ENCODE measurements at regions not wholly inside any gene's neighbourhood (a gene's known extent, or its start where the extent isn't known, plus 50 kb on each side); places are given as distances from the start of the nearest gene placed in this dataset.

DNA sequence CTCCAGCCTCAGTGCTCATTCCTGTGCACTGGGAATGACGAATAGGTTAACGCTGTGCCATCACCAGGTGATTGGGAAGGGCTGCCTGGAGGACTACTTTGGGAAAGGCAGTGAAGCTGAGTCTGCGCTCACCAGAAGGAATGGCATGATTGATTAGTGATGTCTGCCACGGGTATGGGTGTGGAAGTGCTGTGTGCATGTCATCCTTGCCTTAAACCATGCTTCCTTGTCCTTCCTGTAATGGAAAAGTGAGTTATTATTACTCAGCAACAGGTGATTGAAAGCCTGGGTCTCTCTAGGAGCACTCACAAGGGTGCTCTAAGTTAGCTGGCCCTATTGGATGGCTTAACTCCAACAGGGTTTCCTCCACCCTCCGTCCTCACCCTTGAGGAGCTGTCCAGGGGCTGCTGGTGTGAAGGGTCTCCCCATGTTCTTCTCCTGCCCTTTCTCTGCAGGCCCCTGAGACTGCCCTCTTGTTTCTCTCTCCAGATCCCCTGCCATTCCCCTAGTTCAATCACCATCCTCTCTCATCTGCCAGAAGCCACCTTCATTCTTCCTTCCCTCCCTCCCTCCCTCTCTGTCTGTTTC lies 121.9 kb upstream of the NECTIN1 start:
- ATAC-seq, result peak; percentile 64

DNA sequence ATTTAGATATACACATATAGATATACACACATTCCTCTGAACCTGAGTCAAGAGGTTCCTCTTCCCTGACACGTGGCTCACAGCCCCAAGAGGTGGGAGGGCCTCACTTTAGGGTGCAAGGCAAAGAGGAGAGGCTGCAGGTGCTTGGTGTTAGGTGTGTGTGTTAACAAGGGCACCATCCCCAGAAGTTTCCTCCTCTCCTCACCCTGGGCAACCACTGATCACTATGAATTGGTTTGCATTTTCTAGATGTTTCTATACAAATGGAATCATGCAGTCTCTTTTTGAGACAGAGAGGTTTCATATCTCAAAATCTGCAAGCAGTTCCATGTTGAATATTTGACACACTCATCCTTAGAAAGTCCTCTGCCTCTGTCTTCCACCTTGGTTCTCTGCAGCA lies 120.9 kb upstream of the NECTIN1 start:
- ATAC-seq, result no peak

GRCh38 chr11:119847853-119848252 lies 118.9 kb upstream of the NECTIN1 start:
- no peak for ATAC-seq

- no peak for ATAC-seq
These were observed 117.4 kb upstream of the NECTIN1 start for GRCh38 chr11:119846374-119846773.

GRCh38 chr11:119845756-119846155 lies 116.8 kb upstream of the NECTIN1 start:
- ATAC-seq, result peak; percentile 77

DNA sequence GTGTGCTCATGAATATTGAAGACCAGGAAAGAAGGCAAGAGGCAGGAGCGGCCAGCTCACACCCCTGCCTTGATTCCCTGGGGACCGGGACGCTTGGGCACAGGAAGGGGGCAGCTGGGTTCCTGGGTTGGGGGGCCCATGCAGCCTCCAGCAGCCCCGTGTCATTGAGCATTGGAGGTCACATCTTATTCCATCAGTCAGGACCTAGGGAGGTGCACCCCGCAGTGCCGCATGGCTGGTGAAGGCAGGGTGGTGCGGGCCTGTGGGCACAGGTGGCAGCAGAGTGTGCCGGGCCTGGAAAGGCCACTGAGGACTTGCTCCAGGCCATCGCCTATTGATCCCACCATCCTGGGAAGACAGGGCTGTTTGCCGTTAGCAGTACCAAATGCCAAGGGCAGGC lies 116.3 kb upstream of the NECTIN1 start:
- ATAC-seq, result no peak

GRCh38 chr11:119844808-119845207 lies 115.8 kb upstream of the NECTIN1 start:
- ATAC-seq, result no peak

- ATAC-seq, result peak; percentile 58
These were observed 114.9 kb upstream of the NECTIN1 start for GRCh38 chr11:119843877-119844276.

DNA sequence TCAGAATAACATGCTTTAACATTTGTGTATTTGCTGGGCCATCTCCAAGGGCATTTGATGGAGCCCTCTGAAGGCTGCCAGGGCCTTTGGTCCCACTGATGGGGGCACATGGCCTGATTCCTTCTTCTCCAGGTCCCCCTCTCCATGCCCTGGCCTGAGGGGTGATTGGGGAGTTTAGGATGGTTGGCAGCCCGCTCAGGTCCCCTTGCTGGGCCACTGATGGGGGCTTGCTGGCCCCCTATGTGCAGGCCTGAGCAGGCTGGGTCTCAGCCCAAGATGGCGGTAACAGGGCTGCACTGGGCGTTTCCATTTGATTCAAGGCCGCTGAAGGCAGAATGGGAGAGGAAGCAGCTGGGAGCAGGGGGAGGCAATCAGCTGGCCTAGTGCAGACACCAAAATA lies 113.7 kb upstream of the NECTIN1 start:
- ATAC-seq, result no peak

DNA sequence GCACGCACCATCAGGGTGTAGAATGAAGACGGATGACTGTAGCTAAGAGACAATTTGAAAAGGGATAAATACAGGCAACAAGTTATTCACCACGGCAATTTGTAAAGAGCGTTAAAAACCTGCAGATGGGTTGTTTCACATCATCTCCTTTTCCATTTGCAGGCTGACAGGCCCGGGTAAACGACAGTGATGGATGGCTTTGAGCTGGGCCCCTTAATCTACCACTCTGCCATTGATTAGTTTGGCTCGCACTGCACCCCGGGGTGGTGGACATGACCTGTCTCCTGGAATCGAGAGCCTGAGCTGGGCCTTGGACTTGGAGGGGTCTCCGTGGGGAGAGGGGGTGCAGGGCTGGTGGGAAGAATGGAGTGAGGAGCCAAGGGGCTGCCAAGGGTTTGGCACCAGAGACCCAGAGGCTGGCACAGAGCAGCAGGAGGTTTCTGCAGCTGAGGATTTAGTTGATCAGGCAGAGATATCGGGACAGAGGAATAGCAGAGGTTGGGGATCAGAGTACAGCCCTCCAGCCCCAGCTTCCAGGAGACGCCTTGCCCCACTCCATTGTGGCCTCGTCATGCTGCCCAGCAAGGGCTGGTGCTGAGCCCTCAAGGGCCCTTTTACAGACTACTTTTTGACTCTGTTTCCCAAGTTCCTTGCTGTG lies 110.6 kb upstream of the NECTIN1 start:
- no peak for ATAC-seq

DNA sequence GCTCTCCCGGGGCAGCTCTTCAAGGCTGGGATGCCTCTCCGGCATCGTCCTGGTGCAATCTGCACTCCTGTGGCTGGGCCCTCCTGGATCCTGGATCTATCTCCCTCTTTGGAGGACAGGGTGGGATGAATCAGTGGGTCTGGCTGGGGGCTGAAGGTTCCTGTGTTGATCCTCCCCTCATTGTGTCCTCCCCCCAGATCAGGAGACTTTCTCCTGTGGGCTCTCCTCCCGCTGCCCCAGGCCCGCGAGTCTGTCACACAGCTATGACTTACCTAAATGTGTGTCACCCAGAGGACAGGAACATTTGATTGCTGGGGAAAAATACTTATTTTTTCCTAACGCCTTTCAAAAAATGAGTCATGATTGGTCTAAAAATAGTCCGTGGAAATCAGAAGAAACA lies 106.8 kb upstream of the NECTIN1 start:
- ATAC-seq, result no peak

GRCh38 chr11:119832202-119832935 lies 103.4 kb upstream of the NECTIN1 start:
- peak; percentile 45 for ATAC-seq

DNA sequence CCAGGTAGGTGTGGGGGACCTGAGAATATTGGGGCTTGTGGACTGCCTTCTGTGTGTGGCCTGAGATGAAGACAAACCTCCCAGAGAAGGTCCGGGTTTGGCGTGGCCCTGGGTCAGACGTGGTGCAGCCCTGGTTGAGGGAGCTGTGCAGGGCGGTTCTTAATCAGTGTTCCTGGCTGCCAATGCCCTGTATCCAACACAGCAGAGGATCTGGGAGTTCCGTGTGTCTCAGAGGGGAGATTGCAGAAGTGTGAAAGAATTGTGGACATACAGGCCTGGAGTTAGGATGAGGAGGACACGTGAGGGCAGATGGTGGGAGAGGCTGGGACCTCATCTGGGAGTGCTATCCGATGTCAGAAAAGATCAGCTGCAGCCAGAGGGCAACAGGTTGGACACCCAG lies 102.0 kb upstream of the NECTIN1 start:
- ATAC-seq, result no peak

- ATAC-seq, result no peak
These were observed 101.4 kb upstream of the NECTIN1 start for GRCh38 chr11:119830400-119830799.

DNA sequence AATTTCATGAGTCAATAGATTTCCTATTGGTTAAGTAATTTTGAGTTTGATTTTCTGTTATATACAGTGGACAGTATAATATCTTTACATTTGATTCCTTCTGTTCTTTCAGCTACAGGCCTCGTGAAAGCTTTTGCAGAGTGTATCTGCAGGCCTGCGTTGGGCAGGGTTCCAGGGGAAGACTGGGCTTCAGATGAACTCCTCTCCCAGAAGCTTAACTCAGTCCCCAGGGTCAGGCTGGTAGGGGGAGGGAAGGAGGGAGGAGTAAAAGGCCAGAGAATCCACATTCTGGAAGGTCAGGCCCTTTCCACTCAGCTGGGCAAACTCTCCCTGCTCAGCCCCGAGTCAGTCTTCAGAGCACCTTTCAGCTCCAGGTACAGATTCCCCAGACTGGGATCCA lies 100.4 kb upstream of the NECTIN1 start:
- ATAC-seq, result no peak

DNA sequence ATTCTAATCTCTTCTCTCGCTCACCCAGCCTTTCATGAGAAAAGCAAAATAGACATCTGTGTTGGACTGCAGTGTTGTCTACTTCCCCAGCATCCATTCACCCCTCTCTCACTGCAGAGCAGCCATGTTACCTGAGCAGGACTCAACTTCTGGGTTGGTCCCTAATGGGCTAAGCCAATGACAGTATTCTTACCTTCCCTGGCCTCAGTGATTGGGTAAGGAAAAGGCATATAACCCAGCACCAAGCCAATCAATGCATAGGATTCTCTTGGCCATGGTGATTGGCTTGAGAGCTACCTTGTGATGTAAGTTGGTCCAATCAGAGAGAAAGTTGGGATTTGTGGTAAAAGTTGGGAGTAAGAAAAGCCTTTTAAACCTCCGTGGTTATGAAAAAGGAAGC lies 99.8 kb upstream of the NECTIN1 start:
- no peak for ATAC-seq

- ATAC-seq, result no peak
These were observed 99.0 kb upstream of the NECTIN1 start for GRCh38 chr11:119828006-119828405.

- ATAC-seq, result no peak
These were observed 98.1 kb upstream of the NECTIN1 start for GRCh38 chr11:119827113-119827512.

GRCh38 chr11:119823077-119823476 lies 94.1 kb upstream of the NECTIN1 start:
- ATAC-seq, result no peak

DNA sequence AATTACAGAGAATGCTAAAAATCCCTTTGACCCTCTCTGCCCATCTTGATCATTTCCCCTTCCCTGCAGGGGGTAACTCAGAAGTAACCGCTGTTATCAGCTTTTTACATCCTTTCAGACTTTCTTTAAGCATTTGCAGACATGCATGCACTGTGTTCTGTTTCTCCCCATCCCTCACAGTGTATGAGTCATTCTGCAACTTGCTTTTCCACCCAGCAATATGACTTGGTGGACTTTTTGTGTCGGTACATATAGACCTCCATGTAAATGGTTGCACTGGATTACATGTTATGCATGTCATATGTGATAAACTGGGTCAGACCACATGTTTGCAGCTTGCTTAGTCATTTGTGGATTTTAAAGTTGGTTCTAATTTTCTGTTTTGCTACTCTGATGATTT lies 87.7 kb upstream of the NECTIN1 start:
- ATAC-seq, result no peak

GRCh38 chr11:119814766-119815165 lies 85.8 kb upstream of the NECTIN1 start:
- no peak for ATAC-seq

DNA sequence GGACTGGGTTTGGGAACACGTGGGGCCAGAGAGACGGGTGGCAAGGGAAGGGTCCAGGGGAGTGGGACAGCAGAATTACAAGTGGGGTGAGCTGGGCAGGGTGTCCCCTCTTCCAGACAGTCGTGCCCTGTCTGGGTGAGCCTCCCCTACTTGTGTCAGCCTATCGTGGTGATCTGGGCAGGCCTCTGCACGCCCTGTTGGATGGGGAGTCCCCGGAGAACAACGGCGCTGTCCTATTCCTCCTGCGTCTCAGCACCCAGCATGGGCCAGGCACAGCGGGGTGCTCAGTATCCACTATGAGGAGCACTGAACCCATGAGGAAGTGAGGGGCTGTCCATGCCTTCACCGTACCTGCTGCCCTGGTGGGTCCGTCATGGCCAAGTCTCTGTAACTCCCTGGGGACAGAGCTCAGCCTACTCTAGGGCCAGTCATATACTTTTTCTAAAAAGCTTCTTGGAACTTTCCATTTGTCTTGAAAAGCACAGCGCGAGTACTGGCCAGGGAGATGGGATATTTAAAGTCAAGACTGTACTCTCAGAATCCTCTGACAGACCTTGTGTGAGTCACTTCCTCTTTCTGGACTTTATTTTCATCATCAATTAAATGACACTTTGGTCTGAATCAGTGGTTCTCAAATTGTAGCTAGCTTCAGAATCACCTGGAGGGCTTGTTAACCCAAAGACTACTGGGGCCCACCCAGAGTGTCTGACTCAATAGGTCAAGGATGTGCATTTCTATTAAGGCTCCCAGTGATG lies 81.7 kb upstream of the NECTIN1 start:
- ATAC-seq, result peak; percentile 17

DNA sequence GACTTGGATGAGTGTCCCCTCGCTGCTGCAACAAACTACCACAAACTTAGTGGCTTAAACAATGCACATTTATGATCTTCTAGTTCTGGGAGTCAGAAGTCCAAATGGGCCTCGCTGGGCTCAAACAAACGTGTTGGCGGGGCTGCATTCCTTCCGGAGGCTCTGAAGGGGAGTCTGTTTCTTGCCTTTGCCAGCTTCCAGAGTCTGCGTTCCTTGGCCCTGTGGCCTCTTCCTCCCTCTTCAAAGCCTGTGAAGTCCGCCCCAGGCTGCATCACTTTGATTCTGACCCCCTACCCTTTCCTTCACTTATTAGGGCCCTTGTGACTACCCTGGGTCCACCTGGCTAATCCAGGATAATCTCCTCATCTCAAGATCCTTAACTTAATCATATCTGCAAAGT lies 80.3 kb upstream of the NECTIN1 start:
- no peak for ATAC-seq

All from esophagus mucosa (tissue), 1 donor.